Epithelial cell of prostate (primary cell): ENCODE measurements at regions not wholly inside any gene's neighbourhood (a gene's known extent, or its start where the extent isn't known, plus 50 kb on each side); places are given as distances from the start of the nearest gene placed in this dataset.
"Not testable (repeated sequence)": the region's sequence is repeated elsewhere in the genome, so short reads cannot be mapped to it uniquely, and the experiment has no call there.

Experiments
- DNase-seq: peaks from one replicate; pipeline ENCODE4 v3.0.0-alpha.2; 2011; ENCODE audit warnings: low read depth, low spot score
- H3K27ac ChIP-seq: fragments of 450-650 bp; 2 replicates; pipeline ENCODE4 v1.5.1; 2017; ENCODE audit warnings: mild to moderate bottlenecking

- no peak overlapping the region for H3K27ac ChIP-seq
- DNase-seq, result no peak
These were observed 288.4 kb downstream of the OMA1 start for GRCh38 chr1:58258082-58258481.

GRCh38 chr1:58257003-58257402 is 289.5 kb downstream of the OMA1 start:
- H3K27ac ChIP-seq, result no peak overlapping the region
- DNase-seq, result no peak

DNA sequence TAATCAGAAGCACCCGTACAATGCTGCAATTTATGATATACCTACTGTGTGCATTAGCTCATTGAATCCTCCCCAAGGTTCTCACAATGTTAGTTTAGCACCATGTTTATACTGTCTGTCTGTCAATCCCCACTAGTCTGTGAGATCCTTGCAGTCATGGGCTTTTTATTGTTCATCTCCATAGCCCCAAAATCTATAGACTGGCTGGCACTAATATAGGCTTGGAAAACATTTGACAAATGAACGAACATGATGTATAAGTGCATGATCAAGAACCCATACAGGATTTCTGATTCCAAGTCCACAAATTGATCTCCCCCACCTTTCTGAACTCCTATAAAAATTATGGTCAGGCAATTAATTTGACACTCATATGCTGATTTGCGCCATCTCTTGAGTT is 290.0 kb downstream of the OMA1 start:
- H3K27ac ChIP-seq, result no peak overlapping the region
- no peak for DNase-seq

DNA sequence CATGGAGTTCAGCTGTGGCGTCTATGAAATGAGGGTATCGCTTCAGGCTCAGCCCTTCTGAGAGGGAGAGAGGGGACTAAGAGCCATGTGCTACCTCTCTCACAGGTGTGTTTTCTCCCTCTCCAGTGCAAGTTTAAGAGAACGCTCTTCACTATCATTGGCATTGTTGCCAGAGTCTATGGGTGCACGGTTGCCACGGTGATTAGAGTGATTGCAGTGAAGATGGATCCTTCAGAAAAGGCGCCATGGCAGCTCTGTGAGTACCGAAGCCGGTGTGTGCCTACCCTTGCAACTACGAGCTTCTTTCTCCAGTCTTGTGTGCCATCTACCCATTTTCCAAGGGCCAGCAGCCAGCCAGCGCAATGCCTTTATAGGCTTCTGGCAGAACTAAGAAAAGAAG is 290.5 kb downstream of the OMA1 start:
- no peak for DNase-seq
- no peak overlapping the region for H3K27ac ChIP-seq

DNA sequence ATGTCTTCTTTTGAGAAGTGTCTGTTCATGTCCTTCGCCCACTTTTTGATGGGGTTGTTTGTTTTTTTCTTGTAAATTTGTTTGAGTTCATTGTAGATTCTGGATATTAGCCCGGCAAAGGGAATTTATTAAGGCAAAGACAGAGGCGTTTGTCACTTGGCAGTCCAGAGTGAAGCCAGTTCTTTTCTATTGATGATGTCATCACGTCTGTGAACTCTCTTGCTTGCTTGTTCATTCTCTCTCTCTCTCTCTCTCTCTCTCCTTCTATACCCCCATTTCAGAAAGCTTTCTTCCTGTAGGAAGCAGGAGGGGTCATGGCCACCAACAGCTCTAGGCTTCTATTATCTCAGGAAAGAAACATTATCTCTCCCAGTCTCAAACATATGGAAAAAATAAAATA is 291.3 kb downstream of the OMA1 start:
- DNase-seq, result no peak
- H3K27ac ChIP-seq, result no peak overlapping the region

GRCh38 chr1:58251430-58252073 is 295.0 kb downstream of the OMA1 start:
- no peak for DNase-seq
- H3K27ac ChIP-seq, result no peak overlapping the region

- no peak for DNase-seq
- H3K27ac ChIP-seq, result no peak overlapping the region
These were observed 296.0 kb downstream of the OMA1 start for GRCh38 chr1:58250587-58250948.

DNA sequence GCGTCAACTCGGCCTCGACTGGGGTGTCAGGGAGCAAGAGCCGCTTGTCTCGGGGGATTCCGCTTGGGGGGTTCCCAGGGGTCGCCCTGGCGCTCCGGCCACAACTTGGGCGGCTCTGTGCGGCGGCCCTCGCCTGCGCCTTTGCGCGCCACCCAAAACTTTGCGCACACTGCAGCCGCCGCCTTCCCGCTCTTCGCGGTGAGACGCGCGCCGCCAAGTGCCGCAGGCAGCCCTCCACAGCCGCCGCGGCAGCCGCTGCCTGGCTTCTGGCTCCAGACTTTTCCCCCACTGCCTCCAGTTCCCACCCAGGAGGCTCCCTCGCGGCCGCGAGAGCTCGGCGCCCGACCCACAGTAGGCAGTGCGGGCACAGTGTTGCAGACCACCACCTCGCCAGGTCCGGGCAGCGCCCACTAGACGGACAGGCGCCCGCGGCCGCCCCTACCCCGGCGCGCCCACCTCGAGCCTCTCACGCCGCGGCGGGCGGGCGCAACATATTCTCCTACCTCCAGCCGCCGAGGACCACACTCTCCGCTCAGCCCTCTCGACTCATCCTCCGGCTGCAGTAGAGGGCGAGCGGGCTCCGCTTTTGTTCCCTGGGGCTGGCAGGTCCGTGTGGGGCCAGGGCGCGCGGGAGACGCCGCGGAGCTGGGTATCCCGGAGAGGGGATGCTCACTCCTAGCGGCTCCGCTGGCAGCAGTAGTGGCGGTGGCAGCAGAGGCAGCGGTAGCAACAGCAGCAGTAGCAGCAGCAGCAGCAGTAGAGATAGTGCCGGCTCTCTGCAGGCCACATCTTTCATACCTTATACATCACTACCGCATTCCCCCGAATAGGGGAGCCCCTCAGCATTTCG is 296.6 kb downstream of the OMA1 start:
- DNase-seq, result no peak
- no peak overlapping the region for H3K27ac ChIP-seq

DNA sequence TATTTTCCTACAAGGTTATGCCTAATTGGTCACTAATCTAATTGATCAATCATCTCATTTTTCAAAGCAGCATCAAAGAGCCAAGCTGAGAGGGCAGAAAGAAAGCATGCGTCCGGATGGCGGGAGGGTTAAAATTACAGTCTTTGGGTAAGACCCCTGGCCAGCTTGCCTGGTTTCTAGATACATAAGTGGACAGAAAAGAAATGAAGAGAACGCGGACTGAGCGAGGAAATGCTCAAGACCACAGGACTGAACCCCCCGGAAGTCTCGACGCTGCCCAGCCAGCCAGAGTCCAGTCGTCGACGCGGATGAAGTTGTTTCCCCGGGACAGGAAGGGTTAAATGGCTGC is 297.2 kb downstream of the OMA1 start:
- no peak for DNase-seq

GRCh38 chr1:58248791-58249190 is 297.7 kb downstream of the OMA1 start:
- DNase-seq, result no peak
- H3K27ac ChIP-seq, result no peak overlapping the region

More for the DNA sequence above, 297.2 kb downstream of the OMA1 start:
- no peak overlapping the region for H3K27ac ChIP-seq

GRCh38 chr1:58248072-58248471 is 298.5 kb downstream of the OMA1 start:
- no peak for DNase-seq
- no peak overlapping the region for H3K27ac ChIP-seq

DNA sequence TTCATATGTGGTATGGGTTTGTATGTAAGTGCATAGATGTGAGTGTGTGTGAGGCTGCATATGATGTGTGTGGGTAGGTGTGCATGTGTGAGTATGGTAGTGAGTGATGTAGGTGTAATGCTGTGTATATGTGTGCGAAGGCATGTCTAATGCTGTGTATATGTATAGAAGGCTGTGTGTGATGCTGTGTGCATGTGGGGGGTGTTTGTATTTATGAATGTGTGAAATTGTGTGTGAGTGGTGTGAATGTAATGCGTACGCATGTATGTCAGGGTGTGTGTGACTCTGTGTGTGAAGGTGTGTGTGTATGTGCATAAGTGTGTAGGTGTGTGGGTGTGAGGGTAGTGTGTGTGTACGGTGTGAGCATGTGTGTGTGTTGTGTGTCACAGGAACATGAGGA is 300.0 kb downstream of the OMA1 start:
- H3K27ac ChIP-seq, result no peak overlapping the region
- DNase-seq, result no peak

GRCh38 chr1:58244872-58245271 is 301.7 kb downstream of the OMA1 start:
- DNase-seq, result no peak
- H3K27ac ChIP-seq, result no peak overlapping the region

DNA sequence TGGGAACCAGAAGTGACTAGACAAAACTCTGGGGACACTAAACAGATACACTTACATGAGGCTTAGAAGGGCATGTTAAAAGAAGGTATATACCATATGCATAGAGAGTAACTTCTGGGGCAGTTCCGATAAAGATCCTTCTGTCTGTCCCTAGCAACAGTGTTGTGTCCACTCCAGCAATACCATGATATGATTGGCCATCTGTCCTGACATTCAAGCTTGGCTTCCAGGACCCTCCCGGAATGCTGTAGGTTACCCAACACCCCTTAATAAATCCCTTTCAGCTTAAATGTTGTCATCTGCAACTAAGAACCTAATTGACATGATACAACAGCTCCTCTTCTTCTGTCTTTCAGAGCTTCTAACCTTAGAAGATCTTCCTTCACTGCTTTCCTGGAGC is 307.7 kb downstream of the OMA1 start:
- DNase-seq, result no peak
- H3K27ac ChIP-seq, result no peak overlapping the region

- DNase-seq, result no peak
- no peak overlapping the region for H3K27ac ChIP-seq
These were observed 312.8 kb downstream of the OMA1 start for GRCh38 chr1:58233729-58234128.

- no peak for DNase-seq
- H3K27ac ChIP-seq, result no peak overlapping the region
These were observed 315.3 kb downstream of the OMA1 start for GRCh38 chr1:58231204-58231603.

DNA sequence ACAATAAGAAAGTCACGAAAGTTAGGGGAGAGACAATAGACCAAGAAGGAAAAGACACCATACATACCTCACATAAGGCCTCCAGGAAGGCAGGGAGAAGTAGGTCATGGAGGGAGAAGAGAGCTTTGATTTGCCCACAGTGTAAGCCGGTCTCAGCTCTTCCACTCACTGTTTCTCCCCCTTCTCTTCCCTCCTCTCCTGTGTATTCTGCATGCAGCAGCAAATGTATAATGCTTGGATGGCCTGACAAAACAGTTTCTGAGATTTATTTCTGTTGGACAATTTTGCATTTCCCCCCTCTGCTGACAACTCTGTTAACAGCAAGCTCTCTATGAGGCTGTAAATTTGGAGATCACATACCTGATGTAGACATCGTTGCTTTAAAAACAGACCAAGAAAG is 318.9 kb downstream of the OMA1 start:
- no peak for DNase-seq
- no peak overlapping the region for H3K27ac ChIP-seq

GRCh38 chr1:58223522-58223921 is 323.0 kb downstream of the OMA1 start:
- DNase-seq, result no peak
- H3K27ac ChIP-seq, result no peak overlapping the region

- H3K27ac ChIP-seq, result no peak overlapping the region
- DNase-seq, result no peak
These were observed 325.6 kb downstream of the OMA1 start for GRCh38 chr1:58220836-58221472.

GRCh38 chr1:58216169-58216568 is 330.4 kb downstream of the OMA1 start:
- DNase-seq, H3K27ac ChIP-seq: not testable (repeated sequence)

- no peak overlapping the region for H3K27ac ChIP-seq
- no peak for DNase-seq
These were observed 331.9 kb downstream of the OMA1 start for GRCh38 chr1:58214674-58215073.

DNA sequence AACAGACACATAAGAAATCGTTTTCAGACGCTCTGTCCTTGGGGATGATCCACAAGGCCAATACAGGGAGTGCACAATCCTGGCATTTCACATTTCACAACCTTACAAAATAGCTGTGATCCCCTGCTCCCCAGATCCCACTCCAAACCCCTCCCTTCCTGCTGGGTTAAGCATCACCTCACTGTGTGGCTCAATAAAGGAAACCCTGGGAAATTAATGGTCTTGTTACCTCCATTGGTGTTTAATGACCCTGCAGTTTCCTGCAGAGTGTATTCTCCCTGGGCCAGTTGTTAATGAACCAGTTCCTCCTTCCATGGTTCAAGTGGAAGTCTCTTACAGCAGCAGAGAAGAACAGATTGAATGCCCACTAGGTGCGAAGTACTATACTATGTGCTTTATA is 334.7 kb downstream of the OMA1 start:
- DNase-seq, result no peak
- no peak overlapping the region for H3K27ac ChIP-seq
